CD14-positive monocyte (primary cell): ENCODE measurements at regions not wholly inside any gene's neighbourhood (a gene's known extent, or its start where the extent isn't known, plus 50 kb on each side); places are given as distances from the start of the nearest gene placed in this dataset.

Source experiments
- DNase-seq, 3 donors: peaks; one replicate each; pipeline ENCODE4 v3.0.0-alpha.2; 2011 to 2022
- H2AFZ ChIP-seq: 2 replicates; pipeline ENCODE4 v1.6.0; 2012; ENCODE audit warnings: mild to moderate bottlenecking, low read depth, low read length, inconsistent platforms; ENCODE audit not compliant: insufficient read depth, poor library complexity, severe bottlenecking
- H3K27ac ChIP-seq, 2 donors: 1 replicate in 1 of 2; 2 replicates in 1 of 2; pipeline ENCODE4 v1.5.1; 2012 to 2013; ENCODE audit warnings: low read length in 2 of 2, control low read depth in 1 of 2, inconsistent platforms in 1 of 2, low read depth in 1 of 2, mild to moderate bottlenecking in 1 of 2
- H3K27me3 ChIP-seq, 2 donors: one replicate each; pipeline versions ENCODE4 v1.6.0 to v1.6.1; 2011 to 2013; ENCODE audit warnings: low read length in 2 of 2; ENCODE audit not compliant: control insufficient read depth in 2 of 2, insufficient read depth in 2 of 2
- H3K36me3 ChIP-seq, 2 donors: replicated peaks in 1 of 2; 1 replicate in 1 of 2; 2 replicates in 1 of 2; pipeline versions ENCODE4 v1.5.1 to v1.6.1; 2012 to 2013; ENCODE audit warnings: low read length in 2 of 2, control low read depth in 1 of 2, inconsistent platforms in 1 of 2, mild to moderate bottlenecking in 1 of 2; ENCODE audit not compliant: insufficient read depth in 2 of 2, control insufficient read depth in 1 of 2
- H3K4me1 ChIP-seq, 2 donors: 1 replicate in 1 of 2; 2 replicates in 1 of 2; pipeline versions ENCODE4 v1.5.1 to v1.6.1; 2012 to 2013; ENCODE audit warnings: low read length in 2 of 2, control low read depth in 1 of 2, inconsistent platforms in 1 of 2, mild to moderate bottlenecking in 1 of 2, moderate library complexity in 1 of 2; ENCODE audit not compliant: insufficient read depth in 2 of 2, control insufficient read depth in 1 of 2
- H3K4me2 ChIP-seq: replicated peaks from 2 replicates; pipeline ENCODE3; 2012; ENCODE audit warnings: low read length, moderate library complexity, mild to moderate bottlenecking; ENCODE audit not compliant: poor library complexity, severe bottlenecking; ENCODE audit errors: extremely low read depth
- H3K4me3 ChIP-seq, 3 experiments: fragments of 200-600 bp in 1 of 3; sonication (generic) in 1 of 3; replicated peaks in 1 of 3; 1 replicate in 2 of 3; 2 replicates in 1 of 3; pipeline ENCODE4 v1.5.1; 2011 to 2013; ENCODE audit warnings: low read length in 3 of 3, mild to moderate bottlenecking in 3 of 3, control low read depth in 2 of 3, low read depth in 2 of 3, inconsistent platforms in 1 of 3, moderate library complexity in 1 of 3
- H3K79me2 ChIP-seq: 2 replicates; pipeline ENCODE4 v1.6.0; 2012; ENCODE audit warnings: mild to moderate bottlenecking, control low read depth, inconsistent platforms, low read length, moderate library complexity; ENCODE audit not compliant: insufficient read depth
- H3K9ac ChIP-seq: 2 replicates; pipeline ENCODE4 v1.6.0; 2017; ENCODE audit warnings: low read length, mild to moderate bottlenecking; ENCODE audit not compliant: insufficient read depth, poor library complexity, severe bottlenecking
- H3K9me3 ChIP-seq, 2 donors: replicated peaks in 1 of 2; 1 replicate in 1 of 2; 2 replicates in 1 of 2; pipeline versions ENCODE4 v1.5.1 to v1.6.1; 2012 to 2013; ENCODE audit warnings: low read length in 2 of 2, control low read depth in 1 of 2; ENCODE audit not compliant: control insufficient read depth in 1 of 2, insufficient read depth in 1 of 2
- H4K20me1 ChIP-seq: 2 replicates; pipeline ENCODE4 v1.6.0; 2012; ENCODE audit warnings: mild to moderate bottlenecking, low read length, control low read depth, moderate library complexity; ENCODE audit not compliant: insufficient read depth
- H3K27ac Mint-ChIP-seq, 7 donors: one replicate each; pipeline ENCODE4 v1.8.0; 2020; ENCODE audit warnings: mild to moderate bottlenecking in 7 of 7, mixed read lengths in 7 of 7, moderate library complexity in 6 of 7, inconsistent platforms in 2 of 7
- H3K27me3 Mint-ChIP-seq, 3 donors: one replicate each; pipeline ENCODE4 v1.8.0; 2021 to 2022; ENCODE audit warnings: low read depth in 3 of 3, mild to moderate bottlenecking in 3 of 3, mixed read lengths in 3 of 3, moderate library complexity in 3 of 3, inconsistent platforms in 1 of 3
- H3K36me3 Mint-ChIP-seq, 2 donors: one replicate each; pipeline ENCODE4 v1.8.0; 2020; ENCODE audit warnings: mixed read lengths in 2 of 2, inconsistent platforms in 1 of 2, mild to moderate bottlenecking in 1 of 2
- H3K4me1 Mint-ChIP-seq: one replicate; pipeline ENCODE4 v1.8.0; 2020; ENCODE audit warnings: mild to moderate bottlenecking, mixed read lengths
- H3K4me3 Mint-ChIP-seq, 2 donors: one replicate each; pipeline ENCODE4 v1.8.0; 2020; ENCODE audit warnings: mild to moderate bottlenecking in 2 of 2, mixed read lengths in 2 of 2, moderate library complexity in 1 of 2
- H3K9me3 Mint-ChIP-seq, 7 donors: one replicate each; pipeline ENCODE4 v1.8.0; 2020 to 2022; ENCODE audit warnings: mixed read lengths in 7 of 7, mild to moderate bottlenecking in 6 of 7, moderate library complexity in 6 of 7, inconsistent platforms in 2 of 7
- CTCF ChIP-seq: fragments of 200-600 bp; IDR thresholded peaks from one replicate; pipeline ENCODE4 v1.8.0; 2022; ENCODE audit warnings: antibody characterized with exemption, mild to moderate bottlenecking
- WGBS: methylation state at CpG from one replicate; pipeline ENCODE4 v1.1.5; 2013; ENCODE audit warnings: missing lambda C conversion rate; ENCODE audit not compliant: insufficient coverage; 5-methylcytosine and 5-hydroxymethylcytosine counted together
- intact Hi-C, 2 donors: fragments of 100-400 bp; cut with micrococcal nuclease; formaldehyde crosslinking; loops; one replicate each; pipeline versions ENCODE4 v1.15.0 to v1.15.1; 2023

- H3K9ac ChIP-seq = no peak overlapping the region
- H3K4me2 ChIP-seq = no peak overlapping the region
- no peaks in the 10 kb centered on the region for H4K20me1 ChIP-seq
- no peaks in the 10 kb centered on the region for H3K27me3 Mint-ChIP-seq
- intact Hi-C loops = no loop called here
- H3K4me3 ChIP-seq = no peak overlapping the region
- no peak overlapping the region for H2AFZ ChIP-seq
- H3K79me2 ChIP-seq = no peaks in the 10 kb centered on the region
- no peaks in the 10 kb centered on the region for H3K36me3 ChIP-seq
- H3K27ac ChIP-seq = no peak overlapping the region
- H3K4me3 Mint-ChIP-seq = no peak overlapping the region
- WGBS = 10% methylated on average over 2 of the region's 6 CpGs
- no peak for TF ChIP-seq CTCF
- no peaks in the 10 kb centered on the region for H3K9me3 Mint-ChIP-seq
- H3K36me3 Mint-ChIP-seq = no peaks in the 10 kb centered on the region
- H3K9me3 ChIP-seq = no peaks in the 10 kb centered on the region
- no peaks in the 10 kb centered on the region for H3K4me1 ChIP-seq
- DNase-seq = no peak
- H3K4me1 Mint-ChIP-seq = no peaks in the 10 kb centered on the region
- H3K27me3 ChIP-seq = no peaks in the 10 kb centered on the region
- H3K27ac Mint-ChIP-seq = no peak overlapping the region
Measured at GRCh38 chrX:33336783-33337182, 125.4 kb upstream of the DMD start.

- Histone ChIP-seq H3K9ac (no peak overlapping the region), H3K27me3 (no peaks in the 10 kb centered on the region), H4K20me1 (no peaks in the 10 kb centered on the region), H3K4me1 (no peaks in the 10 kb centered on the region), H3K9me3 (no peaks in the 10 kb centered on the region), H3K4me2 (no peak overlapping the region), H3K4me3 (no peak overlapping the region), H3K27ac (no peak overlapping the region), H3K79me2 (no peaks in the 10 kb centered on the region), H3K36me3 (no peaks in the 10 kb centered on the region), H2AFZ (no peak overlapping the region)
- no CpG with 5 or more reads among the region's 2 CpGs for WGBS
- H3K27ac Mint-ChIP-seq = no peak overlapping the region
- no peaks in the 10 kb centered on the region for H3K4me1 Mint-ChIP-seq
- intact Hi-C loops = no loop called here
- H3K27me3 Mint-ChIP-seq = no peaks in the 10 kb centered on the region
- H3K4me3 Mint-ChIP-seq = no peak overlapping the region
- no peak for DNase-seq
- H3K36me3 Mint-ChIP-seq = no peaks in the 10 kb centered on the region
- no peaks in the 10 kb centered on the region for H3K9me3 Mint-ChIP-seq
- no peak for TF ChIP-seq CTCF
Measured at GRCh38 chrX:33333271-33333670, 121.9 kb upstream of the DMD start.
